ENCODE measurements at regions not wholly inside any gene's neighbourhood (a gene's known extent, or its start where the extent isn't known, plus 50 kb on each side); places are given as distances from the start of the nearest gene placed in this dataset.

GRCh38 chr17:72175787-72176515, 55.1 kb downstream of the SOX9 start:
- Mint-ChIP-seq H3K4me1 (no peaks in the 10 kb centered on the region), H3K9me3 (no peaks in the 10 kb centered on the region), H3K27me3 (peaks cover 5% of the 10 kb centered on the region), H3K36me3 (no peaks in the 10 kb centered on the region), H3K4me3 (no peak overlapping the region), H3K27ac (no peak overlapping the region)
- DNase-seq, result no peak

GRCh38 chr17:72176516-72176851, 55.7 kb downstream of the SOX9 start:
- Mint-ChIP-seq H3K27ac (no peak overlapping the region), H3K36me3 (no peaks in the 10 kb centered on the region), H3K27me3 (peaks cover 5% of the 10 kb centered on the region), H3K9me3 (peaks cover 2% of the 10 kb centered on the region), H3K4me1 (no peaks in the 10 kb centered on the region), H3K4me3 (no peak overlapping the region)
- DNase-seq, result no peak

GRCh38 chr17:72176951-72177660, 56.3 kb downstream of the SOX9 start:
- Mint-ChIP-seq H3K27ac (no peak overlapping the region), H3K36me3 (no peaks in the 10 kb centered on the region)

GRCh38 chr17:72177738-72178137, 56.9 kb downstream of the SOX9 start:
- Mint-ChIP-seq H3K36me3 (no peaks in the 10 kb centered on the region), H3K9me3 (peaks cover 2% of the 10 kb centered on the region), H3K27me3 (peaks cover 5% of the 10 kb centered on the region), H3K4me3 (no peak overlapping the region), H3K27ac (no peak overlapping the region), H3K4me1 (no peaks in the 10 kb centered on the region)
- DNase-seq, result no peak

More at GRCh38 chr17:72176951-72177660, 56.3 kb downstream of the SOX9 start:
- Mint-ChIP-seq H3K4me1 (no peaks in the 10 kb centered on the region), H3K27me3 (peaks cover 5% of the 10 kb centered on the region), H3K9me3 (peaks cover 2% of the 10 kb centered on the region), H3K4me3 (no peak overlapping the region)
- DNase-seq, result no peak

- Mint-ChIP-seq H3K36me3 (no peaks in the 10 kb centered on the region), H3K27me3 (no peaks in the 10 kb centered on the region), H3K4me3 (no peak overlapping the region), H3K4me1 (no peaks in the 10 kb centered on the region), H3K9me3 (peaks cover 2% of the 10 kb centered on the region), H3K27ac (no peak overlapping the region)
- DNase-seq, result no peak
Measured at GRCh38 chr17:72182371-72182873, 61.6 kb downstream of the SOX9 start.

- Mint-ChIP-seq H3K4me1 (no peaks in the 10 kb centered on the region), H3K27ac (no peak overlapping the region), H3K9me3 (peaks cover 2% of the 10 kb centered on the region), H3K27me3 (no peaks in the 10 kb centered on the region), H3K4me3 (no peak overlapping the region), H3K36me3 (no peaks in the 10 kb centered on the region)
- DNase-seq, result no peak
Measured at GRCh38 chr17:72183194-72183685, 62.4 kb downstream of the SOX9 start.

GRCh38 chr17:72184805-72185204, 64.0 kb downstream of the SOX9 start:
- no peaks in the 10 kb centered on the region for H3K27me3 Mint-ChIP-seq
- H3K4me3 Mint-ChIP-seq, result no peak overlapping the region
- no peak overlapping the region for H3K27ac Mint-ChIP-seq
- DNase-seq, result no peak
- H3K9me3 Mint-ChIP-seq, result peaks cover 2% of the 10 kb centered on the region
- H3K4me1 Mint-ChIP-seq, result no peaks in the 10 kb centered on the region
- H3K36me3 Mint-ChIP-seq, result no peaks in the 10 kb centered on the region

- Mint-ChIP-seq H3K4me3 (no peak overlapping the region), H3K27me3 (no peaks in the 10 kb centered on the region), H3K27ac (no peak overlapping the region), H3K4me1 (no peaks in the 10 kb centered on the region), H3K9me3 (peaks cover 2% of the 10 kb centered on the region), H3K36me3 (no peaks in the 10 kb centered on the region)
- DNase-seq, result no peak
Measured at GRCh38 chr17:72185564-72185963, 64.7 kb downstream of the SOX9 start.

- Mint-ChIP-seq H3K27ac (no peak overlapping the region), H3K27me3 (no peaks in the 10 kb centered on the region), H3K4me3 (no peak overlapping the region), H3K36me3 (no peaks in the 10 kb centered on the region), H3K9me3 (no peaks in the 10 kb centered on the region), H3K4me1 (no peaks in the 10 kb centered on the region)
- no peak for DNase-seq
Measured at GRCh38 chr17:72187556-72187955, 66.7 kb downstream of the SOX9 start.

- Mint-ChIP-seq H3K36me3 (no peaks in the 10 kb centered on the region), H3K4me1 (no peaks in the 10 kb centered on the region), H3K27ac (no peak overlapping the region), H3K9me3 (no peaks in the 10 kb centered on the region), H3K4me3 (no peak overlapping the region), H3K27me3 (no peaks in the 10 kb centered on the region)
- no peak for DNase-seq
Measured at GRCh38 chr17:72188801-72189200, 68.0 kb downstream of the SOX9 start.

GRCh38 chr17:72189768-72190593, 69.2 kb downstream of the SOX9 start:
- Mint-ChIP-seq H3K9me3 (no peaks in the 10 kb centered on the region), H3K36me3 (no peaks in the 10 kb centered on the region), H3K4me3 (no peak overlapping the region), H3K4me1 (no peaks in the 10 kb centered on the region), H3K27ac (no peak overlapping the region), H3K27me3 (no peaks in the 10 kb centered on the region)
- DNase-seq, result no peak

GRCh38 chr17:72191356-72191755, 70.5 kb downstream of the SOX9 start:
- Mint-ChIP-seq H3K9me3 (no peaks in the 10 kb centered on the region), H3K4me1 (no peaks in the 10 kb centered on the region), H3K27me3 (no peaks in the 10 kb centered on the region), H3K36me3 (no peaks in the 10 kb centered on the region), H3K27ac (no peak overlapping the region), H3K4me3 (no peak overlapping the region)
- no peak for DNase-seq

- no peak for DNase-seq
- Mint-ChIP-seq H3K9me3 (no peaks in the 10 kb centered on the region), H3K27ac (no peak overlapping the region), H3K27me3 (no peaks in the 10 kb centered on the region), H3K36me3 (no peaks in the 10 kb centered on the region), H3K4me3 (no peak overlapping the region), H3K4me1 (no peaks in the 10 kb centered on the region)
Measured at GRCh38 chr17:72191921-72192799, 71.3 kb downstream of the SOX9 start.

- H3K27me3 Mint-ChIP-seq, result no peaks in the 10 kb centered on the region
- no peak overlapping the region for H3K4me3 Mint-ChIP-seq
- H3K9me3 Mint-ChIP-seq, result no peaks in the 10 kb centered on the region
- H3K27ac Mint-ChIP-seq, result no peak overlapping the region
- no peaks in the 10 kb centered on the region for H3K4me1 Mint-ChIP-seq
- H3K36me3 Mint-ChIP-seq, result no peaks in the 10 kb centered on the region
- no peak for DNase-seq
Measured at GRCh38 chr17:72192800-72193192, 72.0 kb downstream of the SOX9 start.

All from activated naive CD8-positive, alpha-beta T cell treated with anti-CD3 and anti-CD28 coated beads for 36 hours (primary cell).